SU-DHL-6 (cell line): ENCODE measurements at regions not wholly inside any gene's neighbourhood (a gene's known extent, or its start where the extent isn't known, plus 50 kb on each side); places are given as distances from the start of the nearest gene placed in this dataset.

Experiments used
- H2AFZ ChIP-seq: fragments of 200-600 bp; sonication (generic); 2 replicates; pipeline ENCODE4 v1.6.1; 2014; ENCODE audit warnings: low read depth, mild to moderate bottlenecking, moderate library complexity, mixed read lengths, antibody characterized with exemption, low read length; ENCODE audit not compliant: severe bottlenecking
- H3F3A ChIP-seq: fragments of 200-600 bp; shearing (Covaris generic); 2 replicates; pipeline ENCODE4 v1.6.0; 2016; ENCODE audit warnings: antibody characterized with exemption, mild to moderate bottlenecking; ENCODE audit not compliant: insufficient read depth
- H3K27ac ChIP-seq: fragments of 200-600 bp; sonication (generic); 2 replicates; pipeline ENCODE4 v1.5.1; 2016; ENCODE audit warnings: low read depth, mild to moderate bottlenecking, low read length, moderate library complexity, mixed read lengths
- H3K27me3 ChIP-seq: fragments of 200-600 bp; sonication (generic), shearing (Covaris generic); 2 replicates; pipeline ENCODE4 v1.6.0; 2014; ENCODE audit warnings: mild to moderate bottlenecking, low read length
- H3K36me3 ChIP-seq: fragments of 200-600 bp; sonication (generic); 2 replicates; pipeline ENCODE4 v1.6.1; 2014; ENCODE audit warnings: mild to moderate bottlenecking, low read length, mixed read lengths
- H3K4me2 ChIP-seq: fragments of 300-600, 200-600 bp; shearing (Covaris generic), sonication (generic); 2 replicates; pipeline ENCODE4 v1.6.0; 2014; ENCODE audit warnings: low read length, low read depth, mild to moderate bottlenecking; ENCODE audit not compliant: poor library complexity, severe bottlenecking
- H3K4me3 ChIP-seq: fragments of 200-600 bp; sonication (generic); 2 replicates; pipeline ENCODE4 v1.5.1; 2014; ENCODE audit warnings: antibody characterized with exemption, low read length, mild to moderate bottlenecking, mixed read lengths; ENCODE audit not compliant: insufficient read depth, poor library complexity, severe bottlenecking
- H3K79me2 ChIP-seq: fragments of 200-600 bp; sonication (generic); 2 replicates; pipeline ENCODE4 v1.6.1; 2014; ENCODE audit warnings: mild to moderate bottlenecking, low read length, moderate library complexity; ENCODE audit not compliant: insufficient read depth
- H3K9ac ChIP-seq: fragments of 200-600 bp; sonication (generic); 2 replicates; pipeline ENCODE4 v1.7.0; 2014; ENCODE audit warnings: mild to moderate bottlenecking, low read length
- H3K9me2 ChIP-seq: fragments of 200-600 bp; sonication (generic); replicated peaks from 2 replicates; pipeline ENCODE4 v1.6.1; 2014; ENCODE audit warnings: low read length; ENCODE audit not compliant: insufficient read depth
- H3K9me3 ChIP-seq: fragments of 200-600 bp; sonication (generic); 2 replicates; pipeline ENCODE4 v1.6.1; 2014; ENCODE audit warnings: low read length, mixed read lengths; ENCODE audit not compliant: insufficient read depth
- H4K20me1 ChIP-seq: fragments of 200-600 bp; sonication (generic); 2 replicates; pipeline ENCODE4 v1.6.1; 2014; ENCODE audit warnings: low read depth, mild to moderate bottlenecking, antibody characterized with exemption, low read length, moderate library complexity, mixed read lengths
- CTCF ChIP-seq: fragments of 200-600 bp; sonication (generic); IDR thresholded peaks from one replicate; pipeline ENCODE4 v1.5.1; 2017; ENCODE audit warnings: antibody characterized with exemption, mild to moderate bottlenecking, low read length, moderate library complexity; ENCODE audit not compliant: insufficient read depth, poor library complexity, severe bottlenecking
- EZH2phosphoT487 ChIP-seq: fragments of 200-600 bp; sonication (generic), shearing (Covaris generic); conservative IDR thresholded peaks from 2 replicates; pipeline ENCODE4 v1.6.1; 2018; ENCODE audit warnings: mild to moderate bottlenecking, antibody characterized with exemption, low read length, moderate library complexity, mixed read lengths

GRCh38 chr6:82772851-82773717 is 292.6 kb downstream of the UBE3D start:
- Histone ChIP-seq H4K20me1 (no peaks in the 10 kb centered on the region), H3K9me3 (no peaks in the 10 kb centered on the region), H3K36me3 (no peaks in the 10 kb centered on the region), H3K9ac (no peak overlapping the region), H3K27me3 (no peaks in the 10 kb centered on the region), H3K4me2 (no peak overlapping the region), H3K79me2 (no peaks in the 10 kb centered on the region), H3K27ac (no peak overlapping the region), H3K9me2 (no peaks in the 10 kb centered on the region), H3K4me3 (no peak overlapping the region), H2AFZ (no peak overlapping the region), H3F3A (no peaks in the 10 kb centered on the region)
- TF ChIP-seq CTCF = no peak
- TF ChIP-seq EZH2phosphoT487 = no peak

- H3K27ac ChIP-seq = no peak overlapping the region
- no peaks in the 10 kb centered on the region for H3K36me3 ChIP-seq
- no peak overlapping the region for H3K4me3 ChIP-seq
- H2AFZ ChIP-seq = no peak overlapping the region
- H3K9me3 ChIP-seq = no peaks in the 10 kb centered on the region
- no peaks in the 10 kb centered on the region for H3K27me3 ChIP-seq
- H4K20me1 ChIP-seq = no peaks in the 10 kb centered on the region
- H3K9me2 ChIP-seq = no peaks in the 10 kb centered on the region
- TF ChIP-seq EZH2phosphoT487 = no peak
- TF ChIP-seq CTCF = no peak
- H3K4me2 ChIP-seq = no peak overlapping the region
- no peak overlapping the region for H3K9ac ChIP-seq
- H3F3A ChIP-seq = no peaks in the 10 kb centered on the region
- no peaks in the 10 kb centered on the region for H3K79me2 ChIP-seq
These were observed 290.3 kb downstream of the UBE3D start for GRCh38 chr6:82775361-82775760.

- no peaks in the 10 kb centered on the region for H3K9me3 ChIP-seq
- no peaks in the 10 kb centered on the region for H3K79me2 ChIP-seq
- H3K27ac ChIP-seq = no peak overlapping the region
- TF ChIP-seq EZH2phosphoT487 (no peak), CTCF (no peak)
- no peaks in the 10 kb centered on the region for H3K36me3 ChIP-seq
- no peaks in the 10 kb centered on the region for H3K27me3 ChIP-seq
- H3K9me2 ChIP-seq = no peaks in the 10 kb centered on the region
- H3K9ac ChIP-seq = no peak overlapping the region
- no peaks in the 10 kb centered on the region for H3F3A ChIP-seq
- H2AFZ ChIP-seq = no peak overlapping the region
- H3K4me2 ChIP-seq = no peak overlapping the region
- no peak overlapping the region for H3K4me3 ChIP-seq
- no peaks in the 10 kb centered on the region for H4K20me1 ChIP-seq
These were observed 289.7 kb downstream of the UBE3D start for GRCh38 chr6:82775981-82776380.
